ENCODE measurements at regions not wholly inside any gene's neighbourhood (a gene's known extent, or its start where the extent isn't known, plus 50 kb on each side); places are given as distances from the start of the nearest gene placed in this dataset.

DNA sequence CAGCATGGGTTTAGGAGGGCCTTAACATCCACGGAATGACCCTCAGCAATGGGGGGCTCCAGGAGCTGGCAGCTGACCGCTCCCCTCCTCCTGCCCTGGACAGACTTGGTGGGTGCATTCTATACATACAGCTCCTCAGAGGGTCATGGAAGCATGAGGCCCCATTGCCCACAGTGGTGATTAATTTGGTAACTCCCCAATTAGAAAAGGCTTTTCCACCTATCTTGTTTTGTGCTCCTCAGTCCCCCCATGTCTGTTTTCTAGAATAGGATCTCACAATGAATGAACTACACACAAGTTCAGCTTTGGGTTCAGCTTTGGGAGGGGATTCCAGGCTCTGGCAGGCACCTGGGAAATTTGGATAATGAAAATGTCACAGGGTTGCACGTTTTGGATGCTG, 707.8 kb downstream of the UQCRFS1 start:
- dilution Hi-C loops (cut with MboI; ENCODE audit: extremely low pct_ligation_motif_present, low sequenced_read_pairs), result no loop called here

More for the DNA sequence above, 707.8 kb downstream of the UQCRFS1 start:
- TF ChIP-seq GATA2 (IDR thresholded peaks at IDR 0.05; ENCODE audit: insufficient read depth, insufficient read length, low read depth, low read length) (no peak), JUN (IDR thresholded peaks at IDR 0.05; ENCODE audit: borderline replicate concordance, insufficient read depth, insufficient read length, low read depth) (no peak), EZH2 (IDR thresholded peaks at IDR 0.05; ENCODE audit: borderline replicate concordance, low read depth, low read length, severe bottlenecking) (no peak), FOS (IDR thresholded peaks at IDR 0.05; ENCODE audit: borderline replicate concordance, insufficient read depth, low read length) (no peak), MYC (IDR thresholded peaks at IDR 0.05; ENCODE audit: low read depth, low read length) (no peak), POLR2AphosphoS5 (IDR thresholded peaks at IDR 0.05; ENCODE audit: insufficient read depth, low read depth, low read length) (no peak), POLR2A (IDR thresholded peaks at IDR 0.05; ENCODE audit: low read depth, low read length) (no peak)
- TF ChIP-seq, protein P1, sequence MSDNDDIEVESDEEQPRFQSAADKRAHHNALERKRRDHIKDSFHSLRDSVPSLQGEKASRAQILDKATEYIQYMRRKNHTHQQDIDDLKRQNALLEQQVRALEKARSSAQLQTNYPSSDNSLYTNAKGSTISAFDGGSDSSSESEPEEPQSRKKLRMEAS (IDR thresholded peaks at IDR 0.05; ENCODE audit: insufficient read depth, insufficient read length), result no peak
- TF ChIP-seq, protein P2, sequence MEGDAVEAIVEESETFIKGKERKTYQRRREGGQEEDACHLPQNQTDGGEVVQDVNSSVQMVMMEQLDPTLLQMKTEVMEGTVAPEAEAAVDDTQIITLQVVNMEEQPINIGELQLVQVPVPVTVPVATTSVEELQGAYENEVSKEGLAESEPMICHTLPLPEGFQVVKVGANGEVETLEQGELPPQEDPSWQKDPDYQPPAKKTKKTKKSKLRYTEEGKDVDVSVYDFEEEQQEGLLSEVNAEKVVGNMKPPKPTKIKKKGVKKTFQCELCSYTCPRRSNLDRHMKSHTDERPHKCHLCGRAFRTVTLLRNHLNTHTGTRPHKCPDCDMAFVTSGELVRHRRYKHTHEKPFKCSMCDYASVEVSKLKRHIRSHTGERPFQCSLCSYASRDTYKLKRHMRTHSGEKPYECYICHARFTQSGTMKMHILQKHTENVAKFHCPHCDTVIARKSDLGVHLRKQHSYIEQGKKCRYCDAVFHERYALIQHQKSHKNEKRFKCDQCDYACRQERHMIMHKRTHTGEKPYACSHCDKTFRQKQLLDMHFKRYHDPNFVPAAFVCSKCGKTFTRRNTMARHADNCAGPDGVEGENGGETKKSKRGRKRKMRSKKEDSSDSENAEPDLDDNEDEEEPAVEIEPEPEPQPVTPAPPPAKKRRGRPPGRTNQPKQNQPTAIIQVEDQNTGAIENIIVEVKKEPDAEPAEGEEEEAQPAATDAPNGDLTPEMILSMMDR (IDR thresholded peaks at IDR 0.05; ENCODE audit: extremely low read depth in 1 of 2, insufficient read depth in 1 of 2, low read depth in 1 of 2, low read length in 2 of 2), result no peak
- no peaks in the 10 kb centered on the region for H3K4me1 ChIP-seq (ENCODE audit: control insufficient read depth, extremely low read depth, insufficient read depth, low read length)
- no peak overlapping the region for H3K27ac ChIP-seq (ENCODE audit: insufficient read depth, low read depth, low read length)
- no peak overlapping the region for H3K4me3 ChIP-seq (replicated peaks in 1 of 3; ENCODE audit: insufficient read depth in 1 of 3, low read depth in 1 of 3, low read length in 3 of 3)
- no peaks in the 10 kb centered on the region for H3K36me3 ChIP-seq (ENCODE audit: control insufficient read depth in 2 of 2, extremely low read depth in 1 of 2, insufficient read depth in 2 of 2, low read length in 2 of 2)
- DNase-seq (ENCODE audit: low read depth, low spot score), result no peak
- H2AFZ ChIP-seq (ENCODE audit: low read depth, low read length), result no peak overlapping the region
- intact Hi-C loops (cut with micrococcal nuclease), result no loop called here
- H3K27me3 ChIP-seq (ENCODE audit: control insufficient read depth in 2 of 2, insufficient read depth in 2 of 2, low read length in 2 of 2), result no peaks in the 10 kb centered on the region
- H3K9me3 ChIP-seq (replicated peaks; ENCODE audit: control insufficient read depth, insufficient read depth, low read length), result no peaks in the 10 kb centered on the region
- no peak overlapping the region for H3K9ac ChIP-seq (replicated peaks; ENCODE audit: extremely low read depth, insufficient read depth, low read length)
- BruUV-seq (replicated peaks), result no TSS peak
- CTCF ChIA-PET, result no interaction called here
- no peak for FAIRE-seq
- H4K20me1 ChIP-seq (replicated peaks; ENCODE audit: control insufficient read depth, extremely low read depth, insufficient read depth, low read length), result no peaks in the 10 kb centered on the region
- H3K79me2 ChIP-seq (ENCODE audit: control insufficient read depth, insufficient read depth, low read length), result no peaks in the 10 kb centered on the region
- POLR2A ChIA-PET, result no interaction called here
- H3K4me2 ChIP-seq (ENCODE audit: insufficient read depth, low read length), result no peak overlapping the region
- no peaks in the 10 kb centered on the region for H3K9me1 ChIP-seq (replicated peaks; ENCODE audit: control insufficient read depth, extremely low read depth, insufficient read depth, low read length)

Measured in endothelial cell of umbilical vein (primary cell).